Fibroblast of villous mesenchyme (primary cell): ENCODE measurements at regions not wholly inside any gene's neighbourhood (a gene's known extent, or its start where the extent isn't known, plus 50 kb on each side); places are given as distances from the start of the nearest gene placed in this dataset.

Experiments used
- DNase-seq: peaks from one replicate; pipeline ENCODE4 v3.0.0-alpha.2; 2010; ENCODE audit warnings: low read depth
- H3K4me3 ChIP-seq: 2 replicates; pipeline ENCODE4 v1.5.1; 2011; ENCODE audit warnings: low read depth, mild to moderate bottlenecking, low read length
- TF ChIP-seq, protein P1 (sequence below): IDR thresholded peaks from 2 replicates; pipeline ENCODE4 v1.5.1; 2012; ENCODE audit warnings: low read depth, mild to moderate bottlenecking, low read length; ENCODE audit not compliant: insufficient read depth

DNA sequence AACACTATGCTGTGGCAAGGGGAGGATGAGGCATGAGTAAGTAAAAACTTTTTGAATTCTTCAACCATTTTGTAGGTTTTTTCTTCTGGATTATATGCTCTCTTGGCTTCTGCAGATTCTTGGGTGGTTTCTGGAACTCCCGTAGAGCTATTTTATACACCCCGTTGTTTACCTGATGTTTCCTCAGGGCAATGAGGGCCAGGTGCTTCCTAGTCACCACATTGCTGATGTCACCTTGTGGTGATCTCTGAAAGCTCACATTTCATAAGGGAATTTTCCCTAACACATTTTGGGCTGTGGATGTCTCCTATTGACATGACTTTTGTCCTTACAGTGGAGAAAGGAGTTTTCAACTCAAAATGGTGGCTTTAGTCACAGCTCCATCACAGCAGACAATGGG, 356.6 kb downstream of the PLA2G4A start:
- no peak for DNase-seq
- TF ChIP-seq, protein P1, sequence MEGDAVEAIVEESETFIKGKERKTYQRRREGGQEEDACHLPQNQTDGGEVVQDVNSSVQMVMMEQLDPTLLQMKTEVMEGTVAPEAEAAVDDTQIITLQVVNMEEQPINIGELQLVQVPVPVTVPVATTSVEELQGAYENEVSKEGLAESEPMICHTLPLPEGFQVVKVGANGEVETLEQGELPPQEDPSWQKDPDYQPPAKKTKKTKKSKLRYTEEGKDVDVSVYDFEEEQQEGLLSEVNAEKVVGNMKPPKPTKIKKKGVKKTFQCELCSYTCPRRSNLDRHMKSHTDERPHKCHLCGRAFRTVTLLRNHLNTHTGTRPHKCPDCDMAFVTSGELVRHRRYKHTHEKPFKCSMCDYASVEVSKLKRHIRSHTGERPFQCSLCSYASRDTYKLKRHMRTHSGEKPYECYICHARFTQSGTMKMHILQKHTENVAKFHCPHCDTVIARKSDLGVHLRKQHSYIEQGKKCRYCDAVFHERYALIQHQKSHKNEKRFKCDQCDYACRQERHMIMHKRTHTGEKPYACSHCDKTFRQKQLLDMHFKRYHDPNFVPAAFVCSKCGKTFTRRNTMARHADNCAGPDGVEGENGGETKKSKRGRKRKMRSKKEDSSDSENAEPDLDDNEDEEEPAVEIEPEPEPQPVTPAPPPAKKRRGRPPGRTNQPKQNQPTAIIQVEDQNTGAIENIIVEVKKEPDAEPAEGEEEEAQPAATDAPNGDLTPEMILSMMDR, result no peak
- H3K4me3 ChIP-seq, result no peak overlapping the region

DNA sequence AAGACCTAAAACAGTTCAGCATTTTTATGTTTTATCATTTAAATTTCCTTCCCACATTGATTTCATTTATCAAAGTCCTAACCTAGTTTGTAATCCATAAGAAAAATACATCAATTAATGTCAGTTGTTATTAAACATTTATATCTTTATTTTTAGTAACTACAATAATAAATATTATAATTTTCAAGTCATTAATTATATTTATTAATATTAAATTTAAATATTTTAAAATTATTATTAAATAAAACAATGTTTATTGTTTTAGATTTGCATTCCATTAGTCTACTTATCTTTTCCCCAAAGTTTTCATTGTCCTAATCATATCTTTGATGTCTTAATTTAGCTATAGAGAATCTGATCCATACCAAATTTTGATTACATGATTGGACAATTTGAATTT, 368.9 kb downstream of the PLA2G4A start:
- DNase-seq, result no peak
- TF ChIP-seq, protein P1, result no peak
- no peak overlapping the region for H3K4me3 ChIP-seq

DNA sequence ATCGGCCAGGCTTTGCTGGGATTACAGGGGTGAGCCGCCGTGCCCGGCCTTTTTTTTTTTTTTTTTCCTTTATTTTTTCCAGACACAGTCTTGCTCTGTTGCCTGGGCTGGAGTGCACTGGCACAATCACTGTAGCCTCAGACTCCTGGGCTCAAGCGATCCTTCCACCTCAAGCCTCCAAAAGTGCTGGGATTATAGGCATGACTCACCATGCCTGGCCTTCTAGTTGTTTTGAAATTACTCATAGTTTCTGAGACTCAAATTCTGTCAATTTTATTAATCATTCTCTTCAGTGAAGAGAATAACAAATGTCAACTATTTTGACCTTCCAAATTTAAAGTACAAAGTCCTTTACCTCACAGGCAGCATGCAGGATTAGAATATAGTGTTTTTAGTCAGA, 374.5 kb downstream of the PLA2G4A start:
- peak; percentile 5 for DNase-seq
- no peak overlapping the region for H3K4me3 ChIP-seq
- TF ChIP-seq, protein P1, result no peak

DNA sequence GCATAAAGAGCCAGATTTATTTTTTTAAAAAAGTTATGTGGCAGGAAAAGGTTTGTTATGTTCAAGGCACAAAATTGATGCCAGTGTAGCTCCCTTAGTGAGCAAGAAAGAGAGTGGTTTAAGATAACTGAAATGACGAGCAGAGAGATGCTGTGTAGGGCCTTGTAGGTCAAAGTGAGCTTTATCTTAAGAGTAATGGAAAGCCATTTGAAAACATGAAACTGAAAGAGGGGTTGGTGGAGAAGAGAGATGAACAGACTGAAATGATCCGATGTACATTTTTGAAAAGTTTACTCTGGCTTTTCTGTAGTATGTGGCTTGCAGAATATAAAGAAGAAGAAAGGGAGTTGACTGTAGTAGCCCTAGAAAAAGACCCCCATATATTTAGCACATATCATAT, 383.6 kb downstream of the PLA2G4A start:
- DNase-seq, result no peak
- TF ChIP-seq, protein P1, result no peak
- H3K4me3 ChIP-seq, result no peak overlapping the region

DNA sequence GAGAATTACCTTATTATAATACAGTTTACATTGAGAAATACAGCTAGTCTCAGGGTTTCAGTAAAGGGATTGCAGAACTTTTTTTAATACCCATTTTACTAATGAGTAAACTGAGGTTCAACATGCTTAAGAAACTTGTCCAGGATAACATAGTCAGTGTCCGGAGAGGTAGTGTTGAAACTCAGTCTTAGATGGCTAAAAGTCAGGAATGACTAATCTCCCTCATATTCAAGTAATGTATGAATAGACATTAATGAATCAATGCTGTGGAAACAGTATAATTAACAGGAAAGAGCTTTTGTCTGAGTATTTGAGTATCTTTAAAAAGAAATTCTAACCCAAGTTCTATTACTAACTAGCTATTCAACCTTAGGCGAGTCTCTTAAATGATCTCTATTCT, 397.6 kb downstream of the PLA2G4A start:
- no peak for DNase-seq
- no peak overlapping the region for H3K4me3 ChIP-seq
- TF ChIP-seq, protein P1, result no peak

DNA sequence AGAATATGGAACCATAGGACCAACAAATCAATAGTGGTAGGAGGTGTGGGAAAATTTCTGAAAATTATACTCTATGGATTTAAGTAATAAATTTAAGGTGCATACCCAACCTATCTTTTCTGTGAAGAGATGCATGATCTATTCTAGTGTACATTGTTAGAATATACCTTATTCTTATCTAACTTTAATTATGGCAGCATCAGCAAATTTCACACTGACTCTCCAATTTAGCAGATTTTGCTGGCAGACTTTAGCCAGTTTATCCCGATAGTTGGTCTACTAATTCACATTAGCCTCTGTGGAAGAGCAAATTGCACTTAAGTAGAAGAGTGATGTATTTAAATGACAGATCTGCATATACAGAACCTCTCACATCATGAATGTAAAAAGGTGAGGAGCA, 400.0 kb downstream of the PLA2G4A start:
- no peak for DNase-seq
- TF ChIP-seq, protein P1, result no peak
- H3K4me3 ChIP-seq, result no peak overlapping the region

DNA sequence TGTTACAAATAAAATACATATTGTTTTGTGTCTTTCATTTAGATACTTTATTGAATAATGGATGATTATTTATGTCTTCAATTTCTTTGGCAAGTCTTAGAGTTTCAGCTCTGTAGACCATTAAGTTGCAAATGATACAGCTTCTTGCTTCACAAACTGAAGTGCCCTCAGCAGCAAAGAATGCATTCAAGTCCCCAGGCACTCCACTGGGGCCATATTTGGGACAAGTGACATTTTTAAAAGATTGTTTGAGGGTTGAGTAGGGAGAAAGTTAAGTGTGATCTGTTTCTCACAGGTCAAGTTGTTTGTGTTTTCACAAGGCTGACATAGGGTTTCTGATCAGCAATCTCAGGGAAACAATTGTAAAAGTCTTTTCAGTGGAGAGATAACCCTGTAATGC, 400.7 kb downstream of the PLA2G4A start:
- no peak overlapping the region for H3K4me3 ChIP-seq
- no peak for DNase-seq
- TF ChIP-seq, protein P1, result no peak
